Loucy (cell line): ENCODE measurements at regions not wholly inside any gene's neighbourhood (a gene's known extent, or its start where the extent isn't known, plus 50 kb on each side); places are given as distances from the start of the nearest gene placed in this dataset.

Experiments used
- EZH2phosphoT487 ChIP-seq: fragments of 200-600 bp; IDR thresholded peaks from 2 replicates; pipeline ENCODE4 v1.6.1; 2018; ENCODE audit warnings: antibody characterized with exemption, mild to moderate bottlenecking, moderate library complexity, borderline replicate concordance
- TF ChIP-seq, protein P1 (sequence below): fragments of 200-600 bp; sonication (generic); conservative IDR thresholded peaks from 2 replicates; pipeline ENCODE4 v1.5.1; 2014; ENCODE audit warnings: mild to moderate bottlenecking, antibody characterized with exemption, low read length

DNA sequence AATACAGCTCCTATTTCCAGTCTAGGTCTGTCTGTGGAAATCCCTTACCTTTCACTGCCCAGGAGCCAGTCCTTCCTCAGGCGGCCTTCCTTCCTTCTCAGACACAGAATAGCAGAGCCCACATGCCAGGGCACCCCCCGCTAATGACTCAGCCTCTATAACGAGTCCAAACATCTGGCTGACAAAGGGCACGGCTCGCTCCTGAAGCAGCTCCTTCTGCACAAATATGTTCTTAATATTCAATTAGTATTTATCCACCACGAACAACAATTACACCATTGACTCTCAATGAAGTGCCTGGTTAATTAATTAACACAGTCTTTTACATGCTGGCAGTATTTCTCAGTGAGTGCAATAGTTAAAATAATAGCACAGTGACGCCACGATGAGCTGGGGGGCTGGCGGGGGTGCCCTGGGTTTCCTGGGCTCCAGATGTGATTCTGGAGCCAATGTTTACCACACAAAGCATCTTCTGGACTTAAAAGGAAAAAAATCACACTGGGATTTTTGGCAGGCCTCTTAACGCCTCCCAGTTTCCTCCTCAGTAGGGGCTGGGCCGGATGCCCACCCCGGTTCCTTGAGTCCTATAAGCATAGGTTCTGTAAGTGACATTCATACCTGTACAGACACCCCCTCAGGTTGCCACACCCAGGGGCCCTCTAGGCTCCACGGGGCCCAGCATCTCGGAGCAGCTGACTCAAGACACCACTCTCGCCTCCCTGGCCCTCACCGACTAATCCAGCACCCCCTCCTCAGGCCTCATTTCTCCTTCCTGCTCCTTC lies 158.6 kb upstream of the MLN start:
- TF ChIP-seq, protein P1, sequence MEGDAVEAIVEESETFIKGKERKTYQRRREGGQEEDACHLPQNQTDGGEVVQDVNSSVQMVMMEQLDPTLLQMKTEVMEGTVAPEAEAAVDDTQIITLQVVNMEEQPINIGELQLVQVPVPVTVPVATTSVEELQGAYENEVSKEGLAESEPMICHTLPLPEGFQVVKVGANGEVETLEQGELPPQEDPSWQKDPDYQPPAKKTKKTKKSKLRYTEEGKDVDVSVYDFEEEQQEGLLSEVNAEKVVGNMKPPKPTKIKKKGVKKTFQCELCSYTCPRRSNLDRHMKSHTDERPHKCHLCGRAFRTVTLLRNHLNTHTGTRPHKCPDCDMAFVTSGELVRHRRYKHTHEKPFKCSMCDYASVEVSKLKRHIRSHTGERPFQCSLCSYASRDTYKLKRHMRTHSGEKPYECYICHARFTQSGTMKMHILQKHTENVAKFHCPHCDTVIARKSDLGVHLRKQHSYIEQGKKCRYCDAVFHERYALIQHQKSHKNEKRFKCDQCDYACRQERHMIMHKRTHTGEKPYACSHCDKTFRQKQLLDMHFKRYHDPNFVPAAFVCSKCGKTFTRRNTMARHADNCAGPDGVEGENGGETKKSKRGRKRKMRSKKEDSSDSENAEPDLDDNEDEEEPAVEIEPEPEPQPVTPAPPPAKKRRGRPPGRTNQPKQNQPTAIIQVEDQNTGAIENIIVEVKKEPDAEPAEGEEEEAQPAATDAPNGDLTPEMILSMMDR: no peak
- no peak for TF ChIP-seq EZH2phosphoT487
